Suprapubic skin (tissue), 3 donors: ENCODE measurements at regions not wholly inside any gene's neighbourhood (a gene's known extent, or its start where the extent isn't known, plus 50 kb on each side); places are given as distances from the start of the nearest gene placed in this dataset.

Source experiments
- POLR2A ChIP-seq, 2 donors: fragments of 450-650 bp; IDR thresholded peaks; one replicate each; pipeline ENCODE4 v1.6.1; 2017; ENCODE audit warnings: antibody characterized with exemption in 2 of 2, mild to moderate bottlenecking in 2 of 2, moderate library complexity in 2 of 2
- TF ChIP-seq, protein P1 (sequence below), 2 donors: fragments of 200-600 bp in 1 of 2; fragments of 450-650 bp in 1 of 2; sonication (generic) in 1 of 2; IDR thresholded peaks; one replicate each; pipeline ENCODE4 v1.5.1; 2016 to 2019; ENCODE audit warnings: antibody characterized with exemption in 2 of 2, mild to moderate bottlenecking in 1 of 2, moderate library complexity in 1 of 2

DNA sequence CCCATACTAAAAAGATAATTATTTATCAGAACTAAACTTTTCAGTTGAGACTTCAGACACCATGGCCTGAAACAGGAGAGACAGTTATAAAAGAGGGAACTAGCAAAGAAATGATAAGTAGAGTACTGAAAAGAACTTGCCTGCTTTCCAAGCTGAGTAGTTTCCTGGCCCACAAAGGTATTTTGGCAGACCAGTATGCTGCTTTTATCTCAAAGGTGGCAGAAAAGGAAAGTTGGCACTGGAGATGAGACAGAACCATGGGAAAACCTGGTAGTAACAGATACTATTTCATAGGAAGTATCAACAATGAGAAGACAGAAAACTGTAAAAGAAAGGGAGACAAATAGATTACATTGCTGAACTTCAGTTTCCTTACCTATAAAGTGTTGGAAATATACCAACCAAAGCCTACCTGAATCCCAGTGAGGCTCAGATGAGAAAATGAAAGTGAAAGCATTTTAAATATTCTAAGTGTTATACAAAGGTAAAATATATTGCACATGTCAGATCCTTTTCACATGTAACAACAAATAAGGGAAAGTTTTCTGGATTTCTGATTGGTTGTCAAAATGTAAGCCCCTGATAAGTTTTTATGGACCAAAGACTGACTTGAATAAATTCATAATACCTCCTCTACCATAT is 155.3 kb upstream of the FSCB start:
- TF ChIP-seq, protein P1, sequence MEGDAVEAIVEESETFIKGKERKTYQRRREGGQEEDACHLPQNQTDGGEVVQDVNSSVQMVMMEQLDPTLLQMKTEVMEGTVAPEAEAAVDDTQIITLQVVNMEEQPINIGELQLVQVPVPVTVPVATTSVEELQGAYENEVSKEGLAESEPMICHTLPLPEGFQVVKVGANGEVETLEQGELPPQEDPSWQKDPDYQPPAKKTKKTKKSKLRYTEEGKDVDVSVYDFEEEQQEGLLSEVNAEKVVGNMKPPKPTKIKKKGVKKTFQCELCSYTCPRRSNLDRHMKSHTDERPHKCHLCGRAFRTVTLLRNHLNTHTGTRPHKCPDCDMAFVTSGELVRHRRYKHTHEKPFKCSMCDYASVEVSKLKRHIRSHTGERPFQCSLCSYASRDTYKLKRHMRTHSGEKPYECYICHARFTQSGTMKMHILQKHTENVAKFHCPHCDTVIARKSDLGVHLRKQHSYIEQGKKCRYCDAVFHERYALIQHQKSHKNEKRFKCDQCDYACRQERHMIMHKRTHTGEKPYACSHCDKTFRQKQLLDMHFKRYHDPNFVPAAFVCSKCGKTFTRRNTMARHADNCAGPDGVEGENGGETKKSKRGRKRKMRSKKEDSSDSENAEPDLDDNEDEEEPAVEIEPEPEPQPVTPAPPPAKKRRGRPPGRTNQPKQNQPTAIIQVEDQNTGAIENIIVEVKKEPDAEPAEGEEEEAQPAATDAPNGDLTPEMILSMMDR (IDR thresholded peaks at IDR 0.05), result no peak
- TF ChIP-seq POLR2A (IDR thresholded peaks at IDR 0.05), result no peak
